ENCODE measurements at regions not wholly inside any gene's neighbourhood (a gene's known extent, or its start where the extent isn't known, plus 50 kb on each side); places are given as distances from the start of the nearest gene placed in this dataset.

DNA sequence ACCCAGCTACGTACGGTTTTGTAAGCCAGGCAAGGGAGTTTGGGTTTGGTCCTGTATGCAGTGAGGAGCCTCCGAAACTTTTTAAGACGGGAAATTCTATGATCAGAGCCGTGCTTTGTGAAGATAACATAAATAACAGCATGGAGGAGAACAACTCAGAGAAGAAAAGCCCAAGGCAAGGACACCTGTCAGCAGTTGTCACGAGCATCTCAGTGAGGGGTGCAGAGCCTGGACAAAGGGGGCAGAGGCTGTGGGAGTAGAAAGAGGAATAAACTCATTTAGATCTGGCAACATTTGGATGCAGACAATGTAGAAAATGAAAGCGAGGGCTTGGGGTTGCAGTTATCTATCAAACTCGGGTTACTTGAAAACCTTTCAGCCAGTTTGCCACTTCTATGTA lies 64.5 kb downstream of the CAVIN2 start:
- no CpG with 5 or more reads among the region's 8 CpGs for WGBS (ENCODE audit: extremely low coverage, insufficient read length, low lambda C conversion rate)
- no peaks in the 10 kb centered on the region for H3K79me1 ChIP-seq (ENCODE audit: insufficient read depth, low read depth, low read length, poor library complexity, severe bottlenecking)
- H3K4me1 ChIP-seq (ENCODE audit: insufficient read depth, low read length) = no peaks in the 10 kb centered on the region; the same call in 1 of the 2 replicates
- no peak overlapping the region for H2BK12ac ChIP-seq (ENCODE audit: insufficient read length, low read depth, low read length)
- H3K23ac ChIP-seq (ENCODE audit: insufficient read length, low read depth, low read length) = no peak overlapping the region
- H2AFZ ChIP-seq (ENCODE audit: low read length) = no peak overlapping the region
- no peaks in the 10 kb centered on the region for H3K9me3 ChIP-seq (ENCODE audit: control insufficient read depth, low read depth, low read length)
- no peak overlapping the region for H4K91ac ChIP-seq (ENCODE audit: insufficient read length, low read depth, low read length)
- no peak overlapping the region for H3K4me2 ChIP-seq (ENCODE audit: insufficient read depth, insufficient read length, low read length)
- H2BK5ac ChIP-seq (ENCODE audit: insufficient read length, low read length) = no peak overlapping the region
- H4K5ac ChIP-seq (ENCODE audit: insufficient read length, low read depth, low read length) = no peak overlapping the region
- H2BK20ac ChIP-seq (ENCODE audit: low read depth, low read length, poor library complexity, severe bottlenecking) = no peak overlapping the region
- no peaks in the 10 kb centered on the region for H3K79me2 ChIP-seq (ENCODE audit: insufficient read depth, low read length)
- no peaks in the 10 kb centered on the region for H3K23me2 ChIP-seq (ENCODE audit: insufficient read length, low read depth, low read length, poor library complexity, severe bottlenecking)
- no peaks in the 10 kb centered on the region for H3K36me3 Mint-ChIP-seq (ENCODE audit: insufficient read depth in 1 of 3, low read depth in 3 of 3)
- no peak overlapping the region for H3K14ac ChIP-seq (ENCODE audit: insufficient read depth, low read length)
- H3K4me1 Mint-ChIP-seq = peaks cover 7 to 8% of the 10 kb centered on the region in 2 experiments
- H4K20me1 ChIP-seq (ENCODE audit: control insufficient read depth, insufficient read depth, insufficient read length) = no peaks in the 10 kb centered on the region
- H3K9ac ChIP-seq (ENCODE audit: extremely low read depth, insufficient read length, low read length) = no peak overlapping the region
- TF ChIP-seq, protein P1, sequence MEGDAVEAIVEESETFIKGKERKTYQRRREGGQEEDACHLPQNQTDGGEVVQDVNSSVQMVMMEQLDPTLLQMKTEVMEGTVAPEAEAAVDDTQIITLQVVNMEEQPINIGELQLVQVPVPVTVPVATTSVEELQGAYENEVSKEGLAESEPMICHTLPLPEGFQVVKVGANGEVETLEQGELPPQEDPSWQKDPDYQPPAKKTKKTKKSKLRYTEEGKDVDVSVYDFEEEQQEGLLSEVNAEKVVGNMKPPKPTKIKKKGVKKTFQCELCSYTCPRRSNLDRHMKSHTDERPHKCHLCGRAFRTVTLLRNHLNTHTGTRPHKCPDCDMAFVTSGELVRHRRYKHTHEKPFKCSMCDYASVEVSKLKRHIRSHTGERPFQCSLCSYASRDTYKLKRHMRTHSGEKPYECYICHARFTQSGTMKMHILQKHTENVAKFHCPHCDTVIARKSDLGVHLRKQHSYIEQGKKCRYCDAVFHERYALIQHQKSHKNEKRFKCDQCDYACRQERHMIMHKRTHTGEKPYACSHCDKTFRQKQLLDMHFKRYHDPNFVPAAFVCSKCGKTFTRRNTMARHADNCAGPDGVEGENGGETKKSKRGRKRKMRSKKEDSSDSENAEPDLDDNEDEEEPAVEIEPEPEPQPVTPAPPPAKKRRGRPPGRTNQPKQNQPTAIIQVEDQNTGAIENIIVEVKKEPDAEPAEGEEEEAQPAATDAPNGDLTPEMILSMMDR (conservative IDR thresholded peaks at IDR 0.05) = no peak
- no peak overlapping the region for H3K18ac ChIP-seq (ENCODE audit: insufficient read length, low read depth, low read length)
- no peaks in the 10 kb centered on the region; the same call in 1 of the 2 replicates for H3K27me3 ChIP-seq (ENCODE audit: insufficient read depth, low read length)
- no peak for DNase-seq
- H3K27ac Mint-ChIP-seq = no peak overlapping the region
- no peak overlapping the region for H3T11ph ChIP-seq (ENCODE audit: low read length)
- H4K8ac ChIP-seq (replicated peaks; ENCODE audit: insufficient read length, low read depth, low read length) = no peak overlapping the region
- H3K9me3 Mint-ChIP-seq = no peaks in the 10 kb centered on the region; a peak in 1 of 5 replicates
- no peak overlapping the region for H2BK120ac ChIP-seq (ENCODE audit: low read depth, low read length, poor library complexity, severe bottlenecking)
- H2BK15ac ChIP-seq (ENCODE audit: low read depth, low read length) = no peak overlapping the region
- H3K4me3 Mint-ChIP-seq = no peak overlapping the region
- no peak overlapping the region for H3K4ac ChIP-seq (ENCODE audit: low read depth, low read length)
- H3K56ac ChIP-seq (ENCODE audit: insufficient read length, low read depth, low read length) = no peak overlapping the region
- no peaks in the 10 kb centered on the region for H3K27me3 Mint-ChIP-seq (ENCODE audit: low read depth)
- no peak overlapping the region for H3K27ac ChIP-seq (ENCODE audit: insufficient read length, low read depth, low read length)
- no peak overlapping the region for H2AK5ac ChIP-seq (ENCODE audit: insufficient read length, low read length)

Measured in H9 (cell line).